ENCODE measurements at regions not wholly inside any gene's neighbourhood (a gene's known extent, or its start where the extent isn't known, plus 50 kb on each side); places are given as distances from the start of the nearest gene placed in this dataset.

GRCh38 chr13:86839221-86839620 is 832.0 kb upstream of the SLITRK5 start:
- TF ChIP-seq CTCF (IDR thresholded peaks at IDR 0.05) = no peak
- TF ChIP-seq POLR2AphosphoS5 (IDR thresholded peaks at IDR 0.05) = no peak

Measured in sigmoid colon (tissue), 4 donors.